HG03342 (cell line): ENCODE measurements at regions not wholly inside any gene's neighbourhood (a gene's known extent, or its start where the extent isn't known, plus 50 kb on each side); places are given as distances from the start of the nearest gene placed in this dataset.

Experiments used
- ATAC-seq: cut with Tn5 transposase; IDR thresholded peaks from one replicate; pipeline ENCODE4 v1.9.1; 2021; ENCODE audit warnings: mild to moderate bottlenecking, moderate library complexity; ENCODE audit not compliant: unreplicated experiment

GRCh38 chr12:125222876-125223275 is 157.6 kb downstream of the AACS start:
- no peak for ATAC-seq

GRCh38 chr12:125225641-125226040 is 160.4 kb downstream of the AACS start:
- no peak for ATAC-seq

GRCh38 chr12:125228519-125229260 is 163.5 kb downstream of the AACS start:
- no peak for ATAC-seq

- ATAC-seq, result no peak
Observed at GRCh38 chr12:125229878-125230530, 164.8 kb downstream of the AACS start.

GRCh38 chr12:125233319-125233718 is 168.1 kb downstream of the AACS start:
- ATAC-seq, result no peak

GRCh38 chr12:125239563-125239962 is 174.3 kb downstream of the AACS start:
- ATAC-seq, result no peak

GRCh38 chr12:125240717-125241116 is 175.5 kb downstream of the AACS start:
- ATAC-seq, result no peak

- ATAC-seq, result no peak
Observed at GRCh38 chr12:125243811-125244210, 178.6 kb downstream of the AACS start.

GRCh38 chr12:125244338-125244737 is 179.1 kb downstream of the AACS start:
- ATAC-seq, result no peak

GRCh38 chr12:125245581-125246557 is 180.6 kb downstream of the AACS start:
- ATAC-seq, result no peak

GRCh38 chr12:125247477-125247876 is 182.2 kb downstream of the AACS start:
- no peak for ATAC-seq

- no peak for ATAC-seq
Observed at GRCh38 chr12:125249066-125249824, 184.0 kb downstream of the AACS start.

GRCh38 chr12:125249932-125250331 is 184.7 kb downstream of the AACS start:
- ATAC-seq, result no peak

- no peak for ATAC-seq
Observed at GRCh38 chr12:125254236-125254635, 189.0 kb downstream of the AACS start.

- no peak for ATAC-seq
Observed at GRCh38 chr12:125254856-125255255, 189.6 kb downstream of the AACS start.

GRCh38 chr12:125255935-125256633 is 190.8 kb downstream of the AACS start:
- no peak for ATAC-seq

- no peak for ATAC-seq
Observed at GRCh38 chr12:125256634-125256936, 191.3 kb downstream of the AACS start.

GRCh38 chr12:125259178-125259867 is 194.1 kb downstream of the AACS start:
- ATAC-seq, result no peak

GRCh38 chr12:125262851-125263250 is 197.6 kb downstream of the AACS start:
- no peak for ATAC-seq

- ATAC-seq, result no peak
Observed at GRCh38 chr12:125263385-125263784, 198.2 kb downstream of the AACS start.
